ENCODE measurements at regions not wholly inside any gene's neighbourhood (a gene's known extent, or its start where the extent isn't known, plus 50 kb on each side); places are given as distances from the start of the nearest gene placed in this dataset.
"Not testable (repeated sequence)": the region's sequence is repeated elsewhere in the genome, so short reads cannot be mapped to it uniquely, and the experiment has no call there.

- Histone ChIP-seq H3K4me1 (ENCODE audit: insufficient read depth, insufficient read length) (no peaks in the 10 kb centered on the region), H3K4me3 (ENCODE audit: insufficient read length, low read depth) (no peak overlapping the region), H3K9me3 (ENCODE audit: insufficient read depth, low read length) (no peaks in the 10 kb centered on the region), H3K36me3 (ENCODE audit: insufficient read depth, insufficient read length, low read length) (no peaks in the 10 kb centered on the region), H3K9ac (ENCODE audit: insufficient read length, low read depth) (no peak overlapping the region), H3K27me3 (ENCODE audit: insufficient read depth, insufficient read length) (no peaks in the 10 kb centered on the region)
- no peak for TF ChIP-seq YY1 (IDR thresholded peaks at IDR 0.05; ENCODE audit: insufficient read depth, insufficient read length)
- no peak for TF ChIP-seq SUZ12 (IDR thresholded peaks at IDR 0.05; ENCODE audit: extremely low read depth, insufficient read depth, insufficient read length)
- TF ChIP-seq ZNF274 (IDR thresholded peaks at IDR 0.05; ENCODE audit: low read depth, low read length), result no peak
- DNase-seq (ENCODE audit: low read depth, low spot score), result no peak
Observed at GRCh38 chr20:51934301-51935002, 132.1 kb upstream of the SALL4 start.

GRCh38 chr20:51931371-51931781 lies 129.1 kb upstream of the SALL4 start:
- no peaks in the 10 kb centered on the region for H3K4me1 ChIP-seq (ENCODE audit: insufficient read depth, insufficient read length)

GRCh38 chr20:51930775-51931174 lies 128.5 kb upstream of the SALL4 start:
- H3K4me1 ChIP-seq (ENCODE audit: insufficient read depth, insufficient read length), result no peaks in the 10 kb centered on the region
- H3K9me3 ChIP-seq (ENCODE audit: insufficient read depth, low read length), result no peaks in the 10 kb centered on the region
- no peaks in the 10 kb centered on the region for H3K27me3 ChIP-seq (ENCODE audit: insufficient read depth, insufficient read length)
- no peak for TF ChIP-seq YY1 (IDR thresholded peaks at IDR 0.05; ENCODE audit: insufficient read depth, insufficient read length)
- TF ChIP-seq ZNF274 (IDR thresholded peaks at IDR 0.05; ENCODE audit: low read depth, low read length), result no peak
- TF ChIP-seq SUZ12 (IDR thresholded peaks at IDR 0.05; ENCODE audit: extremely low read depth, insufficient read depth, insufficient read length), result no peak
- DNase-seq (ENCODE audit: low read depth, low spot score), result no peak
- no peak overlapping the region for H3K9ac ChIP-seq (ENCODE audit: insufficient read length, low read depth)
- H3K36me3 ChIP-seq (ENCODE audit: insufficient read depth, insufficient read length, low read length), result no peaks in the 10 kb centered on the region
- H3K4me3 ChIP-seq (ENCODE audit: insufficient read length, low read depth), result no peak overlapping the region

More at GRCh38 chr20:51931371-51931781, 129.1 kb upstream of the SALL4 start:
- Histone ChIP-seq H3K4me3 (ENCODE audit: insufficient read length, low read depth) (no peak overlapping the region), H3K9ac (ENCODE audit: insufficient read length, low read depth) (no peak overlapping the region), H3K9me3 (ENCODE audit: insufficient read depth, low read length) (no peaks in the 10 kb centered on the region), H3K36me3 (ENCODE audit: insufficient read depth, insufficient read length, low read length) (no peaks in the 10 kb centered on the region), H3K27me3 (ENCODE audit: insufficient read depth, insufficient read length) (no peaks in the 10 kb centered on the region)
- TF ChIP-seq ZNF274 (IDR thresholded peaks at IDR 0.05; ENCODE audit: low read depth, low read length), result no peak
- TF ChIP-seq SUZ12 (IDR thresholded peaks at IDR 0.05; ENCODE audit: extremely low read depth, insufficient read depth, insufficient read length), result no peak
- TF ChIP-seq YY1 (IDR thresholded peaks at IDR 0.05; ENCODE audit: insufficient read depth, insufficient read length), result no peak
- no peak for DNase-seq (ENCODE audit: low read depth, low spot score)

- no peaks in the 10 kb centered on the region for H3K9me3 ChIP-seq (ENCODE audit: insufficient read depth, low read length)
- no peak overlapping the region for H3K9ac ChIP-seq (ENCODE audit: insufficient read length, low read depth)
- H3K4me1 ChIP-seq (ENCODE audit: insufficient read depth, insufficient read length), result no peaks in the 10 kb centered on the region
- H3K4me3 ChIP-seq (ENCODE audit: insufficient read length, low read depth), result no peak overlapping the region
- TF ChIP-seq ZNF274 (IDR thresholded peaks at IDR 0.05; ENCODE audit: low read depth, low read length) (no peak), YY1 (IDR thresholded peaks at IDR 0.05; ENCODE audit: insufficient read depth, insufficient read length) (no peak), SUZ12 (IDR thresholded peaks at IDR 0.05; ENCODE audit: extremely low read depth, insufficient read depth, insufficient read length) (no peak)
- no peak for DNase-seq (ENCODE audit: low read depth, low spot score)
- no peaks in the 10 kb centered on the region for H3K27me3 ChIP-seq (ENCODE audit: insufficient read depth, insufficient read length)
- H3K36me3 ChIP-seq (ENCODE audit: insufficient read depth, insufficient read length, low read length), result no peaks in the 10 kb centered on the region
Observed at GRCh38 chr20:51928931-51929330, 126.6 kb upstream of the SALL4 start.

- not testable (repeated sequence) for H3K4me3 ChIP-seq (ENCODE audit: insufficient read length, low read depth); H3K9ac ChIP-seq (ENCODE audit: insufficient read length, low read depth); DNase-seq (ENCODE audit: low read depth, low spot score); H3K4me1 ChIP-seq (ENCODE audit: insufficient read depth, insufficient read length); H3K9me3 ChIP-seq (ENCODE audit: insufficient read depth, low read length); H3K27me3 ChIP-seq (ENCODE audit: insufficient read depth, insufficient read length); H3K36me3 ChIP-seq (ENCODE audit: insufficient read depth, insufficient read length, low read length)
Observed at GRCh38 chr20:51927970-51928369, 125.6 kb upstream of the SALL4 start.

GRCh38 chr20:51926670-51927305 lies 124.5 kb upstream of the SALL4 start:
- Histone ChIP-seq H3K4me3 (ENCODE audit: insufficient read length, low read depth) (no peak overlapping the region), H3K9me3 (ENCODE audit: insufficient read depth, low read length) (no peaks in the 10 kb centered on the region), H3K36me3 (ENCODE audit: insufficient read depth, insufficient read length, low read length) (no peaks in the 10 kb centered on the region), H3K27me3 (ENCODE audit: insufficient read depth, insufficient read length) (no peaks in the 10 kb centered on the region), H3K4me1 (ENCODE audit: insufficient read depth, insufficient read length) (no peaks in the 10 kb centered on the region), H3K9ac (ENCODE audit: insufficient read length, low read depth) (no peak overlapping the region)
- DNase-seq (ENCODE audit: low read depth, low spot score), result no peak
- TF ChIP-seq ZNF274 (IDR thresholded peaks at IDR 0.05; ENCODE audit: low read depth, low read length) (no peak), SUZ12 (IDR thresholded peaks at IDR 0.05; ENCODE audit: extremely low read depth, insufficient read depth, insufficient read length) (no peak), YY1 (IDR thresholded peaks at IDR 0.05; ENCODE audit: insufficient read depth, insufficient read length) (no peak)

- TF ChIP-seq ZNF274 (IDR thresholded peaks at IDR 0.05; ENCODE audit: low read depth, low read length) (no peak), YY1 (IDR thresholded peaks at IDR 0.05; ENCODE audit: insufficient read depth, insufficient read length) (no peak), SUZ12 (IDR thresholded peaks at IDR 0.05; ENCODE audit: extremely low read depth, insufficient read depth, insufficient read length) (no peak)
- no peak for DNase-seq (ENCODE audit: low read depth, low spot score)
- no peaks in the 10 kb centered on the region for H3K36me3 ChIP-seq (ENCODE audit: insufficient read depth, insufficient read length, low read length)
- H3K9me3 ChIP-seq (ENCODE audit: insufficient read depth, low read length), result no peaks in the 10 kb centered on the region
- H3K27me3 ChIP-seq (ENCODE audit: insufficient read depth, insufficient read length), result no peaks in the 10 kb centered on the region
- H3K4me1 ChIP-seq (ENCODE audit: insufficient read depth, insufficient read length), result no peaks in the 10 kb centered on the region
- no peak overlapping the region for H3K4me3 ChIP-seq (ENCODE audit: insufficient read length, low read depth)
- no peak overlapping the region for H3K9ac ChIP-seq (ENCODE audit: insufficient read length, low read depth)
Observed at GRCh38 chr20:51924509-51924908, 122.2 kb upstream of the SALL4 start.

Data from NT2/D1 (cell line).